GM12891 (cell line): ENCODE measurements at regions not wholly inside any gene's neighbourhood (a gene's known extent, or its start where the extent isn't known, plus 50 kb on each side); places are given as distances from the start of the nearest gene placed in this dataset.

Source experiments
- POLR2A ChIP-seq: IDR thresholded peaks from 2 replicates; pipeline ENCODE4 v1.6.1; 2011; ENCODE audit warnings: low read depth, low read length, control low read depth
- POLR2AphosphoS5 ChIP-seq: IDR thresholded peaks from 2 replicates; pipeline ENCODE4 v1.6.1; 2011; ENCODE audit warnings: low read depth, low read length, control low read depth

DNA sequence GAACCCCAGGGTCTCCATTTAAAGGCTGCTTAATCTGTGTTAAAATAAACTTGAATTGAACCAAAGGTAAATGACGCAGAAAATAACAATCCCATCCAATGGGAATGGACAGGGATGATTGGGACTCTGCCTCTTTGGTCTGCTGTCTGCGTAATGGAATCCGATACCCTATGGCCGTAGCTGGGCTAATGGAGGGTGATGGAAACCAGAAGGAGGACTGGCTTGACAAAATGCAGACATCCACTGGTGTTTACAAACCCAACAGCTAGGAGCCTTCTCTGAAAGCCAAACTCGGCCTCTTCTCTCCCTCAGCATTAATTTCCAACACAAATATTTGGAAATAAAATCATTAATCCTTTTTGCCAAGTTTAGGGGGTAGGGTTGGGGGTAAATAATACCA lies 162.2 kb upstream of the CHST15 start:
- TF ChIP-seq POLR2AphosphoS5: no peak
- no peak for TF ChIP-seq POLR2A
